AG04450 (cell line): ENCODE measurements at regions not wholly inside any gene's neighbourhood (a gene's known extent, or its start where the extent isn't known, plus 50 kb on each side); places are given as distances from the start of the nearest gene placed in this dataset.
"Not testable (repeated sequence)": the region's sequence is repeated elsewhere in the genome, so short reads cannot be mapped to it uniquely, and the experiment has no call there.

ENCODE experiments used
- CTCF ChIA-PET: fragments of 300-600, 350-600 bp; formaldehyde crosslinking; extraction: SDS; loops from one replicate; lab custom pipeline; 2022; ENCODE audit warnings: antibody characterized with exemption, inconsistent platforms; lab: Charles Lee
- POLR2A ChIA-PET: fragments of 350-600 bp; formaldehyde crosslinking; extraction: SDS; loops from one replicate; lab custom pipeline; 2021; ENCODE audit warnings: antibody characterized with exemption, inconsistent platforms; lab: Yijun Ruan, JAX
- DNase-seq: peaks from one replicate; pipeline ENCODE4 v3.0.0-alpha.2; 2011; ENCODE audit warnings: low read depth, low spot score
- H3K27ac ChIP-seq: one replicate; pipeline ENCODE4 v1.5.1; 2012; ENCODE audit warnings: low read depth, low read length, control low read depth
- H3K27me3 ChIP-seq: one replicate; pipeline ENCODE4 v1.6.0; 2012; ENCODE audit warnings: low read length; ENCODE audit not compliant: control insufficient read depth, insufficient read depth
- H3K4me3 ChIP-seq: 2 replicates; pipeline ENCODE4 v1.5.1; 2011; ENCODE audit warnings: mild to moderate bottlenecking, low read depth, low read length, control low read depth
- H3K9me3 ChIP-seq: 2 replicates; pipeline ENCODE4 v1.5.1; 2012; ENCODE audit warnings: low read length; ENCODE audit not compliant: control insufficient read depth, insufficient read depth
- CTCF ChIP-seq: IDR thresholded peaks from 2 replicates; pipeline ENCODE4 v1.5.1; 2011; ENCODE audit warnings: low read depth, low read length, control low read depth, inconsistent platforms

- no peak overlapping the region for H3K27ac ChIP-seq
- H3K9me3 ChIP-seq = peaks cover 3% of the 10 kb centered on the region
- ChIA-PET POLR2A (no interaction called here), CTCF (interaction anchor here (0.6 kb wide), 1 partner anchor 19 kb away, joined by 3 read pairs; no protein-coding TSS in a partner anchor)
- no peaks in the 10 kb centered on the region for H3K27me3 ChIP-seq
- no peak for TF ChIP-seq CTCF
- DNase-seq = no peak
- H3K4me3 ChIP-seq = no peak overlapping the region
These were observed 242.1 kb upstream of the GJE1 start for GRCh38 chr6:141890661-141891060.

GRCh38 chr6:141884850-141885249 is 247.9 kb upstream of the GJE1 start:
- ChIA-PET POLR2A (no interaction called here), CTCF (no interaction called here)
- Histone ChIP-seq H3K4me3 (no peak overlapping the region), H3K27me3 (no peaks in the 10 kb centered on the region), H3K27ac (no peak overlapping the region), H3K9me3 (no peaks in the 10 kb centered on the region; the same call in 1 of the 2 replicates)
- no peak for TF ChIP-seq CTCF
- no peak for DNase-seq

GRCh38 chr6:141878686-141879085 is 254.0 kb upstream of the GJE1 start:
- no peak for DNase-seq
- POLR2A ChIA-PET = no interaction called here
- no peaks in the 10 kb centered on the region for H3K9me3 ChIP-seq
- H3K27me3 ChIP-seq = no peaks in the 10 kb centered on the region
- CTCF ChIA-PET = interaction anchor here (0.5 kb wide), 1 partner anchor 13 kb away, joined by 4 read pairs; no protein-coding TSS in a partner anchor
- H3K27ac ChIP-seq = no peak overlapping the region
- no peak overlapping the region for H3K4me3 ChIP-seq
- TF ChIP-seq CTCF = no peak

- TF ChIP-seq CTCF = no peak
- CTCF ChIA-PET = no interaction called here
- no peak for DNase-seq
- H3K27me3 ChIP-seq = no peaks in the 10 kb centered on the region
- no peaks in the 10 kb centered on the region for H3K9me3 ChIP-seq
- POLR2A ChIA-PET = no interaction called here
- H3K27ac ChIP-seq = no peak overlapping the region
- H3K4me3 ChIP-seq = no peak overlapping the region
These were observed 255.3 kb upstream of the GJE1 start for GRCh38 chr6:141877275-141877983.

- POLR2A ChIA-PET = no interaction called here
- DNase-seq = no peak
- TF ChIP-seq CTCF = no peak
- Histone ChIP-seq H3K4me3 (no peak overlapping the region), H3K27me3 (no peaks in the 10 kb centered on the region), H3K27ac (no peak overlapping the region), H3K9me3 (no peaks in the 10 kb centered on the region)
- CTCF ChIA-PET = interaction anchor here (1.1 kb wide), 1 partner anchor 10 kb away, joined by 3 read pairs; no protein-coding TSS in a partner anchor
These were observed 257.7 kb upstream of the GJE1 start for GRCh38 chr6:141874930-141875602.

- H3K27me3 ChIP-seq, DNase-seq, POLR2A ChIA-PET, H3K4me3 ChIP-seq, H3K9me3 ChIP-seq, H3K27ac ChIP-seq, CTCF ChIA-PET: not testable (repeated sequence)
These were observed 263.2 kb upstream of the GJE1 start for GRCh38 chr6:141869509-141869908.
